HCT116 (cell line): ENCODE measurements at regions not wholly inside any gene's neighbourhood (a gene's known extent, or its start where the extent isn't known, plus 50 kb on each side); places are given as distances from the start of the nearest gene placed in this dataset.

Experiments
- ATAC-seq: fragments of 200-7000 bp; cut with Tn5 transposase; 2 replicates; pipeline ENCODE4 v1.9.1; 2020; ENCODE audit warnings: mild to moderate bottlenecking, moderate library complexity
- BruUV-seq: library from RNA; stranded (reverse); fragments of 400-500 nt; replicated peaks from 2 replicates; lab custom pipeline; 2021; lab: Mats Ljungman, UMichigan
- CTCF ChIA-PET: fragments of 300-600 bp; sonication (Branson Sonifier 250); formaldehyde crosslinking; loops from one replicate; lab custom pipeline; 2021; ENCODE audit warnings: antibody characterized with exemption; lab: Charles Lee
- POLR2A ChIA-PET: fragments of 300-600, 350-600 bp; sonication (Branson Sonifier 250); formaldehyde crosslinking; loops from one replicate; lab custom pipeline; 2021; ENCODE audit warnings: antibody characterized with exemption; lab: Charles Lee
- RAD21 ChIA-PET, 2 experiments: fragments of 300-600 bp; sonication (Branson Sonifier 250); formaldehyde crosslinking; loops; one replicate each; lab custom pipeline; 2023; ENCODE audit warnings: low total read pairs in 2 of 2; ENCODE audit not compliant: uncharacterized antibody in 2 of 2, unreplicated experiment in 2 of 2, low non-redundant PET in 1 of 2; lab: Charles Lee
- DNase-seq: peaks from one replicate; pipeline ENCODE4 v3.0.0-alpha.2; 2010; ENCODE audit warnings: low read depth, low spot score
- H2AFZ ChIP-seq: fragments of 200-600 bp; shearing (Covaris generic), sonication (generic); 2 replicates; pipeline ENCODE4 v1.6.1; 2017; ENCODE audit warnings: low read depth, mixed run types, mixed read lengths, antibody characterized with exemption, low read length; ENCODE audit not compliant: poor library complexity, severe bottlenecking
- H3K27ac ChIP-seq: 2 replicates; pipeline ENCODE4 v1.5.1; 2012; ENCODE audit warnings: low read depth, low read length
- H3K27me3 ChIP-seq: fragments of 200-600 bp; sonication (generic); 2 replicates; pipeline ENCODE4 v1.6.1; 2016; ENCODE audit warnings: mixed run types, low read length, mixed read lengths; ENCODE audit not compliant: insufficient read depth
- H3K36me3 ChIP-seq, 2 experiments: fragments of 200-500 bp in 1 of 2; fragments of 200-600 bp in 1 of 2; sonication (Bioruptor generic) in 1 of 2; sonication (generic) in 1 of 2; 2 replicates each; pipeline versions ENCODE4 v1.5.1 to v1.6.1; 2014 to 2016; ENCODE audit warnings: low read length in 2 of 2, inconsistent platforms in 1 of 2, mixed read lengths in 1 of 2, mixed run types in 1 of 2; ENCODE audit not compliant: insufficient read depth in 2 of 2, control insufficient read depth in 1 of 2
- H3K4me1 ChIP-seq, 2 experiments: fragments of 200-600 bp in 1 of 2; sonication (generic) in 1 of 2; 2 replicates each; pipeline versions ENCODE4 v1.5.1 to v1.6.1; 2012 to 2017; ENCODE audit warnings: low read length in 2 of 2, inconsistent platforms in 1 of 2, mild to moderate bottlenecking in 1 of 2, mixed read lengths in 1 of 2, mixed run types in 1 of 2, moderate library complexity in 1 of 2; ENCODE audit not compliant: insufficient read depth in 2 of 2, control insufficient read depth in 1 of 2
- H3K4me2 ChIP-seq: fragments of 200-600 bp; sonication (generic); 2 replicates; pipeline ENCODE4 v1.6.1; 2017; ENCODE audit warnings: mixed run types, low read length, mixed read lengths
- H3K4me3 ChIP-seq, 2 experiments: fragments of 200-600 bp in 1 of 2; sonication (generic) in 1 of 2; replicated peaks in 1 of 2; 2 replicates each; pipeline ENCODE4 v1.5.1; 2011 to 2016; ENCODE audit warnings: low read length in 2 of 2, control low read depth in 1 of 2, low read depth in 1 of 2, mild to moderate bottlenecking in 1 of 2, mixed read lengths in 1 of 2, mixed run types in 1 of 2
- H3K79me2 ChIP-seq: fragments of 200-600 bp; sonication (generic); 2 replicates; pipeline ENCODE4 v1.6.1; 2017; ENCODE audit warnings: mild to moderate bottlenecking, mixed run types, low read length, moderate library complexity, mixed read lengths; ENCODE audit not compliant: insufficient read depth
- H3K9ac ChIP-seq: fragments of 200-600 bp; sonication (generic); 2 replicates; pipeline ENCODE4 v1.6.1; 2016; ENCODE audit warnings: low read length, mixed read lengths
- H3K9me2 ChIP-seq: fragments of 200-600 bp; sonication (generic), shearing (Covaris generic); 2 replicates; pipeline ENCODE4 v1.6.1; 2017; ENCODE audit warnings: mixed run types, mild to moderate bottlenecking, moderate library complexity; ENCODE audit not compliant: insufficient read depth
- H3K9me3 ChIP-seq, 2 experiments: fragments of 200-500 bp in 1 of 2; fragments of 200-600 bp in 1 of 2; sonication (Bioruptor generic) in 1 of 2; sonication (generic) in 1 of 2; 2 replicates each; pipeline ENCODE4 v1.6.1; 2014 to 2017; ENCODE audit warnings: low read length in 2 of 2, mixed read lengths in 2 of 2, inconsistent platforms in 1 of 2, low read depth in 1 of 2, mild to moderate bottlenecking in 1 of 2, mixed run types in 1 of 2, moderate library complexity in 1 of 2; ENCODE audit not compliant: control insufficient read depth in 1 of 2, insufficient read depth in 1 of 2
- H4K20me1 ChIP-seq: fragments of 200-600 bp; sonication (generic), shearing (Covaris generic); 2 replicates; pipeline ENCODE4 v1.6.1; 2017; ENCODE audit warnings: mixed run types, mild to moderate bottlenecking, moderate library complexity; ENCODE audit not compliant: insufficient read depth
- ATF3 ChIP-seq: IDR thresholded peaks from 2 replicates; pipeline ENCODE4 v1.6.1; 2012
- CBX3 ChIP-seq: IDR thresholded peaks from 2 replicates; pipeline ENCODE4 v1.6.1; 2012; ENCODE audit warnings: low read depth
- CEBPB ChIP-seq: IDR thresholded peaks from 2 replicates; pipeline ENCODE4 v1.6.1; 2012; ENCODE audit warnings: low read depth
- ELF1 ChIP-seq: IDR thresholded peaks from 2 replicates; pipeline ENCODE4 v1.6.1; 2012; ENCODE audit warnings: low read depth, borderline replicate concordance
- EZH2 ChIP-seq: fragments of 200-600 bp; sonication (generic); IDR thresholded peaks from 2 replicates; pipeline ENCODE4 v1.6.1; 2017; ENCODE audit warnings: antibody characterized with exemption, mixed run types
- EZH2phosphoT487 ChIP-seq: fragments of 200-600 bp; IDR thresholded peaks from 2 replicates; pipeline ENCODE4 v1.6.1; 2018; ENCODE audit warnings: antibody characterized with exemption, borderline replicate concordance
- JUND ChIP-seq: IDR thresholded peaks from 2 replicates; pipeline ENCODE4 v1.6.1; 2012
- POLR2A ChIP-seq: IDR thresholded peaks from 2 replicates; pipeline ENCODE4 v1.7.0; 2011; ENCODE audit warnings: borderline replicate concordance; ENCODE audit not compliant: insufficient read depth, insufficient read length; ENCODE audit errors: extremely low read depth
- POLR2AphosphoS5 ChIP-seq: IDR thresholded peaks from 2 replicates; pipeline ENCODE4 v1.6.1; 2011; ENCODE audit warnings: mild to moderate bottlenecking, low read depth, low read length, moderate library complexity
- SIN3A ChIP-seq: IDR thresholded peaks from 2 replicates; pipeline ENCODE4 v1.6.1; 2012; ENCODE audit warnings: low read depth
- SP1 ChIP-seq: IDR thresholded peaks from 2 replicates; pipeline ENCODE4 v1.6.1; 2012; ENCODE audit warnings: low read depth
- SRF ChIP-seq: IDR thresholded peaks from 2 replicates; pipeline ENCODE4 v1.6.1; 2012; ENCODE audit warnings: low read depth
- TCF7L2 ChIP-seq: IDR thresholded peaks from 2 replicates; pipeline ENCODE4 v1.7.0; 2011; ENCODE audit warnings: borderline replicate concordance, inconsistent platforms; ENCODE audit not compliant: insufficient read depth, insufficient read length; ENCODE audit errors: extremely low read depth
- YY1 ChIP-seq: IDR thresholded peaks from 2 replicates; pipeline ENCODE4 v1.6.1; 2011; ENCODE audit warnings: low read length, low read depth, moderate library complexity, mild to moderate bottlenecking; ENCODE audit not compliant: insufficient replicate concordance; ENCODE audit errors: extremely low read depth
- ZBTB33 ChIP-seq: IDR thresholded peaks from 2 replicates; pipeline ENCODE4 v1.6.1; 2011; ENCODE audit warnings: mild to moderate bottlenecking, low read length, moderate library complexity; ENCODE audit not compliant: insufficient replicate concordance; ENCODE audit errors: extremely low read depth
- ZFX ChIP-seq: fragments of 450-650 bp; IDR thresholded peaks from 2 replicates; pipeline ENCODE4 v1.6.1; 2017
- intact Hi-C: fragments of 100-400 bp; cut with micrococcal nuclease; formaldehyde crosslinking; loops from 2 replicates; pipeline ENCODE4 v1.10.0; 2022
- TF ChIP-seq, protein P1 (sequence below): IDR thresholded peaks from 2 replicates; pipeline ENCODE4 v1.6.1; 2012; ENCODE audit warnings: low read depth
- TF ChIP-seq, protein P2 (sequence below), 3 experiments: fragments of 200-600 bp in 1 of 3; sonication (generic) in 1 of 3; IDR thresholded peaks in 2 of 3; conservative IDR thresholded peaks in 1 of 3; 2 replicates each; pipeline ENCODE4 v1.5.1; 2012 to 2017; ENCODE audit warnings: low read depth in 2 of 3, low read length in 2 of 3, antibody characterized with exemption in 1 of 3, borderline replicate concordance in 1 of 3, control low read depth in 1 of 3, mild to moderate bottlenecking in 1 of 3, mixed read lengths in 1 of 3, mixed run types in 1 of 3, moderate library complexity in 1 of 3; ENCODE audit not compliant: insufficient read depth in 1 of 3
- TF ChIP-seq, protein P3 (sequence below): IDR thresholded peaks from 2 replicates; pipeline ENCODE4 v1.6.1; 2012

GRCh38 chrX:3768881-3769280, 55.4 kb upstream of the PRKX start:
- ATAC-seq (no peak), DNase-seq (no peak)
- intact Hi-C loops: no loop called here
- Histone ChIP-seq H3K9ac (no peak overlapping the region), H3K9me3 (no peaks in the 10 kb centered on the region), H2AFZ (no peak overlapping the region), H3K4me1 (no peaks in the 10 kb centered on the region), H3K36me3 (no peaks in the 10 kb centered on the region), H4K20me1 (no peaks in the 10 kb centered on the region), H3K27ac (no peak overlapping the region), H3K27me3 (no peaks in the 10 kb centered on the region; the same call in 1 of the 2 replicates), H3K9me2 (no peaks in the 10 kb centered on the region), H3K4me2 (no peak overlapping the region), H3K79me2 (no peaks in the 10 kb centered on the region), H3K4me3 (no peak overlapping the region)
- ChIA-PET CTCF (no interaction called here), RAD21 (no interaction called here), POLR2A (no interaction called here)
- no TSS peak for BruUV-seq
- TF ChIP-seq JUND (no peak), YY1 (no peak), EZH2phosphoT487 (no peak), ZBTB33 (no peak), CEBPB (no peak), ATF3 (no peak), ELF1 (no peak), SP1 (no peak), POLR2AphosphoS5 (no peak), POLR2A (no peak), SIN3A (no peak), ZFX (no peak), EZH2 (no peak), TCF7L2 (no peak), SRF (no peak), CBX3 (no peak)
- TF ChIP-seq, protein P1, sequence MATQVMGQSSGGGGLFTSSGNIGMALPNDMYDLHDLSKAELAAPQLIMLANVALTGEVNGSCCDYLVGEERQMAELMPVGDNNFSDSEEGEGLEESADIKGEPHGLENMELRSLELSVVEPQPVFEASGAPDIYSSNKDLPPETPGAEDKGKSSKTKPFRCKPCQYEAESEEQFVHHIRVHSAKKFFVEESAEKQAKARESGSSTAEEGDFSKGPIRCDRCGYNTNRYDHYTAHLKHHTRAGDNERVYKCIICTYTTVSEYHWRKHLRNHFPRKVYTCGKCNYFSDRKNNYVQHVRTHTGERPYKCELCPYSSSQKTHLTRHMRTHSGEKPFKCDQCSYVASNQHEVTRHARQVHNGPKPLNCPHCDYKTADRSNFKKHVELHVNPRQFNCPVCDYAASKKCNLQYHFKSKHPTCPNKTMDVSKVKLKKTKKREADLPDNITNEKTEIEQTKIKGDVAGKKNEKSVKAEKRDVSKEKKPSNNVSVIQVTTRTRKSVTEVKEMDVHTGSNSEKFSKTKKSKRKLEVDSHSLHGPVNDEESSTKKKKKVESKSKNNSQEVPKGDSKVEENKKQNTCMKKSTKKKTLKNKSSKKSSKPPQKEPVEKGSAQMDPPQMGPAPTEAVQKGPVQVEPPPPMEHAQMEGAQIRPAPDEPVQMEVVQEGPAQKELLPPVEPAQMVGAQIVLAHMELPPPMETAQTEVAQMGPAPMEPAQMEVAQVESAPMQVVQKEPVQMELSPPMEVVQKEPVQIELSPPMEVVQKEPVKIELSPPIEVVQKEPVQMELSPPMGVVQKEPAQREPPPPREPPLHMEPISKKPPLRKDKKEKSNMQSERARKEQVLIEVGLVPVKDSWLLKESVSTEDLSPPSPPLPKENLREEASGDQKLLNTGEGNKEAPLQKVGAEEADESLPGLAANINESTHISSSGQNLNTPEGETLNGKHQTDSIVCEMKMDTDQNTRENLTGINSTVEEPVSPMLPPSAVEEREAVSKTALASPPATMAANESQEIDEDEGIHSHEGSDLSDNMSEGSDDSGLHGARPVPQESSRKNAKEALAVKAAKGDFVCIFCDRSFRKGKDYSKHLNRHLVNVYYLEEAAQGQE: no peak
- TF ChIP-seq, protein P2, sequence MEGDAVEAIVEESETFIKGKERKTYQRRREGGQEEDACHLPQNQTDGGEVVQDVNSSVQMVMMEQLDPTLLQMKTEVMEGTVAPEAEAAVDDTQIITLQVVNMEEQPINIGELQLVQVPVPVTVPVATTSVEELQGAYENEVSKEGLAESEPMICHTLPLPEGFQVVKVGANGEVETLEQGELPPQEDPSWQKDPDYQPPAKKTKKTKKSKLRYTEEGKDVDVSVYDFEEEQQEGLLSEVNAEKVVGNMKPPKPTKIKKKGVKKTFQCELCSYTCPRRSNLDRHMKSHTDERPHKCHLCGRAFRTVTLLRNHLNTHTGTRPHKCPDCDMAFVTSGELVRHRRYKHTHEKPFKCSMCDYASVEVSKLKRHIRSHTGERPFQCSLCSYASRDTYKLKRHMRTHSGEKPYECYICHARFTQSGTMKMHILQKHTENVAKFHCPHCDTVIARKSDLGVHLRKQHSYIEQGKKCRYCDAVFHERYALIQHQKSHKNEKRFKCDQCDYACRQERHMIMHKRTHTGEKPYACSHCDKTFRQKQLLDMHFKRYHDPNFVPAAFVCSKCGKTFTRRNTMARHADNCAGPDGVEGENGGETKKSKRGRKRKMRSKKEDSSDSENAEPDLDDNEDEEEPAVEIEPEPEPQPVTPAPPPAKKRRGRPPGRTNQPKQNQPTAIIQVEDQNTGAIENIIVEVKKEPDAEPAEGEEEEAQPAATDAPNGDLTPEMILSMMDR (IDR thresholded peaks at IDR 0.05 in 2 of 3, conservative IDR thresholded peaks at IDR 0.05 in 1 of 3; ENCODE audit: borderline replicate concordance in 1 of 3, insufficient read depth in 1 of 3, low read depth in 2 of 3, low read length in 2 of 3): no peak
- TF ChIP-seq, protein P3, sequence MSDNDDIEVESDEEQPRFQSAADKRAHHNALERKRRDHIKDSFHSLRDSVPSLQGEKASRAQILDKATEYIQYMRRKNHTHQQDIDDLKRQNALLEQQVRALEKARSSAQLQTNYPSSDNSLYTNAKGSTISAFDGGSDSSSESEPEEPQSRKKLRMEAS: no peak
